CD4-positive, alpha-beta T cell (primary cell): ENCODE measurements at regions not wholly inside any gene's neighbourhood (a gene's known extent, or its start where the extent isn't known, plus 50 kb on each side); places are given as distances from the start of the nearest gene placed in this dataset.
"Not testable (repeated sequence)": the region's sequence is repeated elsewhere in the genome, so short reads cannot be mapped to it uniquely, and the experiment has no call there.

Experiments
- ATAC-seq: fragments of 200-7000 bp; cut with Tn5 transposase; one replicate; pipeline ENCODE4 v1.10.0; 2022; ENCODE audit warnings: mild to moderate bottlenecking; ENCODE audit not compliant: poor library complexity
- CTCF ChIA-PET: fragments of 350-600 bp; sonication (Branson Sonifier 250); formaldehyde crosslinking; loops from one replicate; lab custom pipeline; 2021; ENCODE audit warnings: antibody characterized with exemption, inconsistent platforms; lab: Charles Lee
- POLR2A ChIA-PET: fragments of 350-600 bp; sonication (Branson Sonifier 250); formaldehyde crosslinking; loops from one replicate; lab custom pipeline; 2021; ENCODE audit warnings: antibody characterized with exemption, inconsistent platforms; lab: Charles Lee
- DNase-seq, 14 experiments: peaks; one replicate each; pipeline ENCODE4 v3.0.0-alpha.2; 2013 to 2020; ENCODE audit warnings: mixed read lengths in 2 of 14
- H3K27ac ChIP-seq, 2 donors: one replicate each; pipeline versions ENCODE4 v1.5.1 to v1.7.0; 2013; ENCODE audit warnings: low read length in 2 of 2, low read depth in 1 of 2, mild to moderate bottlenecking in 1 of 2
- H3K27me3 ChIP-seq, 2 experiments: 1 replicate in 1 of 2; 2 replicates in 1 of 2; pipeline versions ENCODE4 v1.6.1 to v1.7.0; 2013; ENCODE audit warnings: low read length in 2 of 2, control low read depth in 1 of 2, mild to moderate bottlenecking in 1 of 2, moderate library complexity in 1 of 2; ENCODE audit not compliant: insufficient read depth in 2 of 2, control insufficient read depth in 1 of 2
- H3K36me3 ChIP-seq: one replicate; pipeline ENCODE4 v1.6.1; 2013; ENCODE audit warnings: low read length, control low read depth; ENCODE audit not compliant: insufficient read depth
- H3K4me1 ChIP-seq: one replicate; pipeline ENCODE4 v1.6.1; 2013; ENCODE audit warnings: low read length, control low read depth; ENCODE audit not compliant: insufficient read depth
- H3K4me3 ChIP-seq: one replicate; pipeline ENCODE4 v1.5.1; 2013; ENCODE audit warnings: mild to moderate bottlenecking, low read length, moderate library complexity
- H3K9me3 ChIP-seq, 2 experiments: 1 replicate in 1 of 2; 2 replicates in 1 of 2; pipeline versions ENCODE4 v1.6.1 to v1.7.0; 2013; ENCODE audit warnings: low read length in 2 of 2, mild to moderate bottlenecking in 2 of 2, control low read depth in 1 of 2, moderate library complexity in 1 of 2; ENCODE audit not compliant: control insufficient read depth in 1 of 2, insufficient read depth in 1 of 2
- H3K27ac Mint-ChIP-seq: one replicate; pipeline ENCODE4 v1.8.0; 2020; ENCODE audit warnings: mixed read lengths
- H3K27me3 Mint-ChIP-seq: one replicate; pipeline ENCODE4 v1.8.0; 2021; ENCODE audit warnings: mixed read lengths
- H3K36me3 Mint-ChIP-seq: one replicate; pipeline ENCODE4 v1.8.0; 2021; ENCODE audit warnings: low read depth, mixed read lengths
- H3K4me1 Mint-ChIP-seq: one replicate; pipeline ENCODE4 v1.8.0; 2021; ENCODE audit warnings: low read depth, mixed read lengths
- H3K4me3 Mint-ChIP-seq: one replicate; pipeline ENCODE4 v1.8.0; 2020; ENCODE audit warnings: mild to moderate bottlenecking, mixed read lengths
- H3K9me3 Mint-ChIP-seq: one replicate; pipeline ENCODE4 v1.8.0; 2020; ENCODE audit warnings: mixed read lengths
- CTCF ChIP-seq: fragments of 200-600 bp; IDR thresholded peaks from one replicate; pipeline ENCODE4 v1.8.0; 2022; ENCODE audit warnings: antibody characterized with exemption, mild to moderate bottlenecking
- intact Hi-C, 2 experiments: fragments of 100-400 bp; cut with DNase I in 1 of 2; cut with micrococcal nuclease in 1 of 2; formaldehyde crosslinking; loops; one replicate each; pipeline versions ENCODE4 v1.15.1 to v1.9.0; 2023 to 2025; cut with DNase I, micrococcal nuclease

DNA sequence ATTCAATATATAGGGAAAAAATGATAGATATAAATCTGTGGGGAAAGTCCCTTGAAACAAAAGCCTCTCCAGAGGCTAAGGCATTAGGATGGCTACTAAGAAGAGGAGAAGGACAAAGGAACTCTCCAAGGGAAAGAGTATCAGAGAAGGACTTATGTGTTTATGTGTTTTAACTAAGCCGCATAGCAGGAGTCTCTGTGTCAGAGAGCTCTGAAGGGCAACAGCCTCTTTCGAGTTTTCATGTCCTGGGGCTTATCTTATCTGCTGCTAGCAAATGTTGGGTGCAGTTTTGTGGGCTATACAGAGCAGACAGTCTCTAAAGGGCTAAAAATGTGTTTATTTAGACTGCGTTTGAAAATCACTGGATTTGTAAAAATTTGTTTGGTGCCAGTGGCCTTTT lies 1145.6 kb upstream of the DIAPH2 start:
- no peaks in the 10 kb centered on the region for H3K4me1 ChIP-seq
- H3K36me3 ChIP-seq = no peaks in the 10 kb centered on the region
- H3K9me3 ChIP-seq = no peaks in the 10 kb centered on the region
- intact Hi-C loops = no loop called here
- H3K27ac ChIP-seq = no peak overlapping the region
- TF ChIP-seq CTCF = no peak
- ATAC-seq (no peak), DNase-seq (no peak)
- POLR2A ChIA-PET = no interaction called here
- Mint-ChIP-seq H3K4me3 (no peak overlapping the region), H3K27ac (no peak overlapping the region), H3K9me3 (no peaks in the 10 kb centered on the region), H3K4me1 (no peaks in the 10 kb centered on the region), H3K36me3 (no peaks in the 10 kb centered on the region), H3K27me3 (no peaks in the 10 kb centered on the region)
- CTCF ChIA-PET = no interaction called here
- no peaks in the 10 kb centered on the region for H3K27me3 ChIP-seq
- H3K4me3 ChIP-seq = no peak overlapping the region

DNA sequence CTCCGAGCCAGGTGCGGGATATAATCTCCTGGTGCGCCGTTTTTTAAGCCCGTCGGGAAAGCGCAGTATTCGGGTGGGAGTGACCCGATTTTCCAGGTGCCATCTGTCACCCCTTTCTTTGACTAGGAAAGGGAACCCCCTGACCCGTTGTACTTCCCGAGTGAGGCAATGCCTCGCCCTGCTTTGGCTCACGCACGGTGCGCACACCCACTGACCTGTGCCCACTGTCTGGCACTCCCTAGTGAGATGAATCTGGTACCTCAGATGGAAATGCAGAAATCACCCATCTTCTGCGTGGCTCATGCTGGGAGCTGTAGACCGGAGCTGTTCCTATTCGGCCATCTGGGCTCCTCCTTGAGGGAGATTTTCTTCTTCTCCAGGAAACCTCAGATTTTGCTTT lies 1135.1 kb upstream of the DIAPH2 start:
- H3K27me3 ChIP-seq, ATAC-seq, H3K27ac Mint-ChIP-seq, intact Hi-C loops, DNase-seq, H3K4me3 ChIP-seq, H3K4me1 ChIP-seq, H3K9me3 ChIP-seq, H3K36me3 ChIP-seq, H3K36me3 Mint-ChIP-seq, H3K4me1 Mint-ChIP-seq, H3K27ac ChIP-seq, H3K27me3 Mint-ChIP-seq, CTCF ChIA-PET, H3K9me3 Mint-ChIP-seq, H3K4me3 Mint-ChIP-seq, POLR2A ChIA-PET: not testable (repeated sequence)

DNA sequence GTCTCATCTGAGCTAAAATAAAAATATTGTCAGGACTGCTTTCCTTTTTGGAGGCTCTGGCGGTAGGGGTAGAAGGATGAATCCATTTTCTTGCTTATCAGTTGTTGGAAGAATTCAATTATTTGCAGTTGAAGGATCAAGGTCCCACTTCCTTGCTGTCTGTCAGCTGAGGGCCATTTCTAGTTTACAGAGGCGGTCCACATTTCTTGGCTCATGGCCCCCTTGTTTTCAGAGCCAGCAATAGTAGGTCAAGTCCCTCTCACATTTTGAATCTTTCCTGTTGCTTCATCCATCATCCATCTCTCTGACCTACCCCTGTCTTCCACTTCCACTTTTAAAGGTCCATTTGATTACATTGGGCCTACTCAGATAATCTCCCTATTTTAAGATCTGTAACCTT lies 1099.3 kb upstream of the DIAPH2 start:
- no peak for TF ChIP-seq CTCF
- ATAC-seq (no peak), DNase-seq (no peak)
- ChIA-PET CTCF (no interaction called here), POLR2A (no interaction called here)
- Histone ChIP-seq H3K36me3 (no peaks in the 10 kb centered on the region), H3K27me3 (no peaks in the 10 kb centered on the region), H3K4me1 (no peaks in the 10 kb centered on the region), H3K27ac (no peak overlapping the region), H3K9me3 (no peaks in the 10 kb centered on the region), H3K4me3 (no peak overlapping the region)
- Mint-ChIP-seq H3K4me3 (no peak overlapping the region), H3K27me3 (no peaks in the 10 kb centered on the region), H3K27ac (no peak overlapping the region), H3K4me1 (no peaks in the 10 kb centered on the region), H3K36me3 (no peaks in the 10 kb centered on the region), H3K9me3 (no peaks in the 10 kb centered on the region)
- intact Hi-C loops = no loop called here

DNA sequence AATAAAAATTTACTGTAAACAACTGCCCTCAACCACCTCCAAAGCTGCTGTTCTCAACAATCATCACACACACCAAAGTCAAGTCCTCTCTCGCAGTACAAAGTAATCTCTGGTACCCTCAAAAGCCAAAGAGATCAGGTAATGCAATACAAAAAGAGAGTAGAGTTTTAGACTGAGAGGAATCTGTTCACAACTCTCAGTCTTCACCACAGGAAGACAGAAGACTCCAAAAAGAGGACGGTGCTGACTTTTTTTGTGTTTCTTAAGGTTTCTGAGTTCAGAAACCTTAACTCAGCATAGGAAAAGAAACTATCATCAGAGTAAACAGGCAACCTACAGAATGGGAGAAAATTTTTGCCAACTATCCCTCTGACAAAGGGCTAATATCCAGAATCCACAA lies 1072.3 kb upstream of the DIAPH2 start:
- Histone ChIP-seq H3K9me3 (no peaks in the 10 kb centered on the region), H3K27me3 (no peaks in the 10 kb centered on the region), H3K4me1 (no peaks in the 10 kb centered on the region), H3K4me3 (no peak overlapping the region), H3K27ac (no peak overlapping the region), H3K36me3 (no peaks in the 10 kb centered on the region)
- no peak for DNase-seq
- intact Hi-C loops = no loop called here
- no peak for ATAC-seq
- Mint-ChIP-seq H3K4me3 (no peak overlapping the region), H3K27me3 (no peaks in the 10 kb centered on the region), H3K9me3 (peaks cover 5% of the 10 kb centered on the region), H3K4me1 (no peaks in the 10 kb centered on the region), H3K36me3 (no peaks in the 10 kb centered on the region), H3K27ac (no peak overlapping the region)
- TF ChIP-seq CTCF = no peak
- ChIA-PET CTCF (no interaction called here), POLR2A (no interaction called here)
